CD4-positive, CD25-positive, alpha-beta regulatory T cell (primary cell): ENCODE measurements at regions not wholly inside any gene's neighbourhood (a gene's known extent, or its start where the extent isn't known, plus 50 kb on each side); places are given as distances from the start of the nearest gene placed in this dataset.
A peak's percentile ranks its signal among the peaks of the same experiment; 100 is the strongest.

Experiments used
- ATAC-seq, 2 donors: fragments of 150-1000 bp; cut with Tn5 transposase; one replicate each; pipeline ENCODE4 v1.10.0; 2021; ENCODE audit warnings: low read depth in 2 of 2, moderate number of reproducible peaks in 2 of 2, moderate library complexity in 1 of 2
- DNase-seq, 3 donors: peaks; one replicate each; pipeline versions ENCODE4 v3.0.0 to v3.0.0-alpha.2; 2012 to 2022; ENCODE audit warnings: mixed read lengths in 1 of 3
- H3K27ac ChIP-seq: one replicate; pipeline ENCODE4 v1.7.0; 2013; ENCODE audit warnings: mild to moderate bottlenecking, low read length; ENCODE audit not compliant: insufficient read depth, poor library complexity, severe bottlenecking
- H3K27me3 ChIP-seq: one replicate; pipeline ENCODE4 v1.7.0; 2013; ENCODE audit warnings: low read length; ENCODE audit not compliant: control insufficient read depth, insufficient read depth
- H3K36me3 ChIP-seq: one replicate; pipeline ENCODE4 v1.7.0; 2013; ENCODE audit warnings: mild to moderate bottlenecking, low read length, moderate library complexity; ENCODE audit not compliant: control insufficient read depth, insufficient read depth
- H3K4me1 ChIP-seq: 2 replicates; pipeline ENCODE4 v1.7.0; 2013; ENCODE audit warnings: mild to moderate bottlenecking, low read length; ENCODE audit not compliant: insufficient read depth, control insufficient read depth, poor library complexity, severe bottlenecking
- H3K4me3 ChIP-seq: one replicate; pipeline ENCODE4 v1.7.0; 2013; ENCODE audit warnings: low read depth, mild to moderate bottlenecking, low read length, moderate library complexity
- H3K9me3 ChIP-seq, 2 experiments: 1 replicate in 1 of 2; 2 replicates in 1 of 2; pipeline ENCODE4 v1.7.0; 2013; ENCODE audit warnings: low read length in 2 of 2, mild to moderate bottlenecking in 1 of 2, moderate library complexity in 1 of 2; ENCODE audit not compliant: control insufficient read depth in 2 of 2
- H3K27ac Mint-ChIP-seq, 3 donors: one replicate each; pipeline ENCODE4 v1.8.0; 2020 to 2022; ENCODE audit warnings: mild to moderate bottlenecking in 3 of 3, mixed read lengths in 3 of 3, moderate library complexity in 2 of 3
- H3K27me3 Mint-ChIP-seq: one replicate; pipeline ENCODE4 v1.8.0; 2022; ENCODE audit warnings: mild to moderate bottlenecking, mixed read lengths
- H3K36me3 Mint-ChIP-seq: one replicate; pipeline ENCODE4 v1.8.0; 2020; ENCODE audit warnings: mixed read lengths
- H3K4me1 Mint-ChIP-seq, 4 donors: one replicate each; pipeline ENCODE4 v1.8.0; 2020 to 2022; ENCODE audit warnings: mixed read lengths in 4 of 4, mild to moderate bottlenecking in 1 of 4
- H3K4me3 Mint-ChIP-seq, 4 donors: one replicate each; pipeline ENCODE4 v1.8.0; 2020 to 2022; ENCODE audit warnings: mild to moderate bottlenecking in 4 of 4, mixed read lengths in 4 of 4, moderate library complexity in 3 of 4
- H3K9me3 Mint-ChIP-seq, 7 donors: one replicate each; pipeline ENCODE4 v1.8.0; 2020 to 2022; ENCODE audit warnings: mixed read lengths in 7 of 7, mild to moderate bottlenecking in 3 of 7, moderate library complexity in 2 of 7

- no peak for ATAC-seq
- no peak overlapping the region for H3K4me3 ChIP-seq
- H3K4me1 Mint-ChIP-seq = peaks cover 3 to 8% (median 5%) of the 10 kb centered on the region in 4 donors
- no peaks in the 10 kb centered on the region for H3K36me3 Mint-ChIP-seq
- H3K27ac Mint-ChIP-seq = no peak overlapping the region
- peaks cover 1 to 8% (median 3%) of the 10 kb centered on the region in 7 donors for H3K9me3 Mint-ChIP-seq
- H3K4me3 Mint-ChIP-seq = no peak overlapping the region
- no peaks in the 10 kb centered on the region for H3K27me3 Mint-ChIP-seq
- DNase-seq = no peak
- no peaks in the 10 kb centered on the region for H3K4me1 ChIP-seq
- H3K27ac ChIP-seq = no peak overlapping the region
- no peaks in the 10 kb centered on the region for H3K36me3 ChIP-seq
- H3K27me3 ChIP-seq = no peaks in the 10 kb centered on the region
- H3K9me3 ChIP-seq = no peaks in the 10 kb centered on the region
Measured at GRCh38 chr15:95848126-95848525, 482.4 kb upstream of the NR2F2 start.

- no peak overlapping the region for H3K4me3 Mint-ChIP-seq
- H3K36me3 ChIP-seq = no peaks in the 10 kb centered on the region
- no peak overlapping the region for H3K27ac ChIP-seq
- H3K4me1 Mint-ChIP-seq = peaks cover 0 to 6% (median 2%) of the 10 kb centered on the region in 4 donors
- peaks cover 2% of the 10 kb centered on the region for H3K27me3 ChIP-seq
- H3K9me3 Mint-ChIP-seq = peaks cover 1 to 8% (median 3%) of the 10 kb centered on the region in 7 donors
- DNase-seq (no peak), ATAC-seq (no peak)
- peaks cover 5% of the 10 kb centered on the region for H3K27me3 Mint-ChIP-seq
- no peaks in the 10 kb centered on the region for H3K9me3 ChIP-seq
- H3K27ac Mint-ChIP-seq = no peak overlapping the region
- H3K4me3 ChIP-seq = no peak overlapping the region
- no peaks in the 10 kb centered on the region for H3K36me3 Mint-ChIP-seq
- H3K4me1 ChIP-seq = no peaks in the 10 kb centered on the region
Measured at GRCh38 chr15:95850837-95851236, 479.7 kb upstream of the NR2F2 start.

- H3K4me3 ChIP-seq = no peak overlapping the region
- H3K36me3 Mint-ChIP-seq = no peaks in the 10 kb centered on the region
Measured at GRCh38 chr15:95853350-95853749, 477.1 kb upstream of the NR2F2 start.

GRCh38 chr15:95857124-95857757 is 473.3 kb upstream of the NR2F2 start:
- H3K27ac Mint-ChIP-seq = peak overlapping the region in 1 of 3 donors; percentile 15
- H3K4me1 Mint-ChIP-seq = peaks cover 0 to 4% (median under 1%) of the 10 kb centered on the region in 4 donors
- H3K4me3 Mint-ChIP-seq = no peak overlapping the region
- peaks cover 6% of the 10 kb centered on the region for H3K27me3 ChIP-seq
- H3K4me3 ChIP-seq = no peak overlapping the region
- H3K27ac ChIP-seq = no peak overlapping the region
- peaks cover 0 to 4% (median 0%) of the 10 kb centered on the region in 7 donors for H3K9me3 Mint-ChIP-seq
- ATAC-seq (no peak), DNase-seq (no peak)
- H3K4me1 ChIP-seq = no peaks in the 10 kb centered on the region
- no peaks in the 10 kb centered on the region for H3K36me3 ChIP-seq
- H3K36me3 Mint-ChIP-seq = no peaks in the 10 kb centered on the region
- no peaks in the 10 kb centered on the region for H3K9me3 ChIP-seq
- peaks cover 17% of the 10 kb centered on the region for H3K27me3 Mint-ChIP-seq

More at GRCh38 chr15:95853350-95853749, 477.1 kb upstream of the NR2F2 start:
- Histone ChIP-seq H3K4me1 (no peaks in the 10 kb centered on the region), H3K36me3 (no peaks in the 10 kb centered on the region), H3K27ac (no peak overlapping the region), H3K27me3 (peaks cover 6% of the 10 kb centered on the region), H3K9me3 (no peaks in the 10 kb centered on the region)
- no peak overlapping the region for H3K4me3 Mint-ChIP-seq
- H3K27ac Mint-ChIP-seq = no peak overlapping the region
- peaks cover 0 to 6% (median 3%) of the 10 kb centered on the region in 4 donors for H3K4me1 Mint-ChIP-seq
- peaks cover 0 to 8% (median 2%) of the 10 kb centered on the region in 7 donors for H3K9me3 Mint-ChIP-seq
- H3K27me3 Mint-ChIP-seq = peaks cover 17% of the 10 kb centered on the region
- ATAC-seq = no peak
- no peak for DNase-seq

GRCh38 chr15:95857758-95858157 is 472.7 kb upstream of the NR2F2 start:
- H3K9me3 ChIP-seq = no peaks in the 10 kb centered on the region
- Mint-ChIP-seq H3K27ac (no peak overlapping the region), H3K27me3 (peaks cover 17% of the 10 kb centered on the region), H3K9me3 (peaks cover 0 to 4% (median 0%) of the 10 kb centered on the region in 7 donors), H3K4me1 (peaks cover 0 to 4% (median under 1%) of the 10 kb centered on the region in 4 donors), H3K4me3 (no peak overlapping the region), H3K36me3 (no peaks in the 10 kb centered on the region)
- no peak overlapping the region for H3K4me3 ChIP-seq
- H3K27ac ChIP-seq = no peak overlapping the region
- no peak for ATAC-seq
- H3K36me3 ChIP-seq = no peaks in the 10 kb centered on the region
- H3K4me1 ChIP-seq = no peaks in the 10 kb centered on the region
- no peak for DNase-seq
- peaks cover 6% of the 10 kb centered on the region for H3K27me3 ChIP-seq

- Mint-ChIP-seq H3K9me3 (peaks cover 0 to 4% (median 0%) of the 10 kb centered on the region in 7 donors), H3K27me3 (peaks cover 11% of the 10 kb centered on the region)
Measured at GRCh38 chr15:95860406-95860805, 470.1 kb upstream of the NR2F2 start.

GRCh38 chr15:95864467-95864886 is 466.0 kb upstream of the NR2F2 start:
- no peak overlapping the region for H3K27ac ChIP-seq
- H3K9me3 ChIP-seq = no peaks in the 10 kb centered on the region
- Mint-ChIP-seq H3K4me1 (peaks cover 2 to 36% (median 22%) of the 10 kb centered on the region in 4 donors), H3K4me3 (peak overlapping the region in 3 of 4 donors; percentile 15 to 53 (median 50)), H3K9me3 (peaks cover 0 to 4% (median 0%) of the 10 kb centered on the region in 7 donors), H3K27ac (no peak overlapping the region), H3K36me3 (no peaks in the 10 kb centered on the region), H3K27me3 (no peaks in the 10 kb centered on the region)
- peak in 2 of 3 donors; percentile 35 to 53 for DNase-seq
- ATAC-seq = peak; percentile 52 to 53
- H3K27me3 ChIP-seq = no peaks in the 10 kb centered on the region
- no peaks in the 10 kb centered on the region for H3K36me3 ChIP-seq
- H3K4me1 ChIP-seq = peaks cover 13% of the 10 kb centered on the region
- H3K4me3 ChIP-seq = no peak overlapping the region

More at GRCh38 chr15:95860406-95860805, 470.1 kb upstream of the NR2F2 start:
- no peak for DNase-seq
- Mint-ChIP-seq H3K4me1 (peaks cover 4 to 17% (median 8%) of the 10 kb centered on the region in 4 donors), H3K4me3 (no peak overlapping the region), H3K27ac (no peak overlapping the region), H3K36me3 (no peaks in the 10 kb centered on the region)
- no peaks in the 10 kb centered on the region for H3K9me3 ChIP-seq
- H3K27me3 ChIP-seq = peaks cover 4% of the 10 kb centered on the region
- H3K4me3 ChIP-seq = no peak overlapping the region
- ATAC-seq = no peak
- no peaks in the 10 kb centered on the region for H3K4me1 ChIP-seq
- H3K27ac ChIP-seq = no peak overlapping the region
- no peaks in the 10 kb centered on the region for H3K36me3 ChIP-seq

GRCh38 chr15:95865330-95865739 is 465.2 kb upstream of the NR2F2 start:
- Mint-ChIP-seq H3K36me3 (no peaks in the 10 kb centered on the region), H3K9me3 (peaks cover 0 to 3% (median 0%) of the 10 kb centered on the region in 7 donors), H3K4me3 (no peak overlapping the region), H3K4me1 (peaks cover 2 to 44% (median 29%) of the 10 kb centered on the region in 4 donors), H3K27me3 (no peaks in the 10 kb centered on the region), H3K27ac (peak overlapping the region in 1 of 3 donors; percentile 7)
- H3K9me3 ChIP-seq = no peaks in the 10 kb centered on the region
- no peaks in the 10 kb centered on the region for H3K27me3 ChIP-seq
- ATAC-seq (no peak), DNase-seq (no peak)
- no peak overlapping the region for H3K4me3 ChIP-seq
- no peaks in the 10 kb centered on the region for H3K36me3 ChIP-seq
- no peak overlapping the region for H3K27ac ChIP-seq
- H3K4me1 ChIP-seq = peaks cover 22% of the 10 kb centered on the region
